Hepatocyte (in vitro differentiated cells): ENCODE measurements at regions not wholly inside any gene's neighbourhood (a gene's known extent, or its start where the extent isn't known, plus 50 kb on each side); places are given as distances from the start of the nearest gene placed in this dataset.
"Not testable (repeated sequence)": the region's sequence is repeated elsewhere in the genome, so short reads cannot be mapped to it uniquely, and the experiment has no call there.

Source experiments
- DNase-seq: peaks from one replicate; pipeline ENCODE4 v3.0.0-alpha.2; 2016; ENCODE audit warnings: low spot score
- H2AFZ ChIP-seq: fragments of 200-600 bp; sonication (generic); 2 replicates; pipeline ENCODE4 v1.6.0; 2016; ENCODE audit warnings: antibody characterized with exemption, mild to moderate bottlenecking
- H3K27ac ChIP-seq: fragments of 200-600 bp; sonication (generic); 2 replicates; pipeline ENCODE4 v1.5.1; 2016; ENCODE audit warnings: mild to moderate bottlenecking
- H3K27me3 ChIP-seq: fragments of 200-600 bp; sonication (generic); 2 replicates; pipeline ENCODE4 v1.6.1; 2016
- H3K36me3 ChIP-seq: fragments of 200-600 bp; sonication (generic); replicated peaks from 2 replicates; pipeline ENCODE4 v1.5.1; 2016; ENCODE audit warnings: low read depth; ENCODE audit not compliant: insufficient read depth
- H3K4me1 ChIP-seq: fragments of 200-600 bp; sonication (generic); 2 replicates; pipeline ENCODE4 v1.5.1; 2016; ENCODE audit warnings: mild to moderate bottlenecking, moderate library complexity; ENCODE audit not compliant: insufficient read depth
- H3K4me2 ChIP-seq: fragments of 200-600 bp; sonication (generic); 2 replicates; pipeline ENCODE4 v1.6.0; 2016
- H3K4me3 ChIP-seq: fragments of 200-600 bp; sonication (generic); 2 replicates; pipeline ENCODE4 v1.5.1; 2016; ENCODE audit warnings: mild to moderate bottlenecking
- H3K79me2 ChIP-seq: fragments of 200-600 bp; sonication (generic); 2 replicates; pipeline ENCODE4 v1.6.0; 2017; ENCODE audit warnings: mild to moderate bottlenecking
- H3K9me2 ChIP-seq: fragments of 200-600 bp; sonication (generic); replicated peaks from 2 replicates; pipeline ENCODE4 v1.6.0; 2017; ENCODE audit warnings: mild to moderate bottlenecking; ENCODE audit not compliant: insufficient read depth
- H3K9me3 ChIP-seq: fragments of 200-600 bp; sonication (generic); 2 replicates; pipeline ENCODE4 v1.5.1; 2016; ENCODE audit warnings: low read depth, mild to moderate bottlenecking
- H4K20me1 ChIP-seq: fragments of 200-600 bp; sonication (generic); 2 replicates; pipeline ENCODE4 v1.6.0; 2016; ENCODE audit warnings: mild to moderate bottlenecking; ENCODE audit not compliant: insufficient read depth, poor library complexity, severe bottlenecking
- CTCF ChIP-seq: fragments of 200-600 bp; sonication (generic); IDR thresholded peaks from 2 replicates; pipeline ENCODE4 v1.5.1; 2016; ENCODE audit warnings: antibody characterized with exemption, mild to moderate bottlenecking; ENCODE audit not compliant: poor library complexity
- EZH2 ChIP-seq: fragments of 200-600 bp; sonication (generic); IDR thresholded peaks from 2 replicates; pipeline ENCODE4 v1.6.1; 2016; ENCODE audit warnings: antibody characterized with exemption, mild to moderate bottlenecking, borderline replicate concordance
- EZH2phosphoT487 ChIP-seq: fragments of 200-600 bp; sonication (generic); IDR thresholded peaks from one replicate; pipeline ENCODE4 v1.6.1; 2018; ENCODE audit warnings: antibody characterized with exemption, mild to moderate bottlenecking, low read depth, moderate library complexity; ENCODE audit not compliant: unreplicated experiment, severe bottlenecking
- WGBS: methylation state at CpG from one replicate; pipeline ENCODE4 v1.1.6; 2016; ENCODE audit warnings: low lambda C conversion rate; ENCODE audit errors: missing lambda C conversion rate; 5-methylcytosine and 5-hydroxymethylcytosine counted together

GRCh38 chr5:153276151-153276550 is 214.3 kb upstream of the GRIA1 start:
- H3K4me1 ChIP-seq: no peaks in the 10 kb centered on the region
- TF ChIP-seq EZH2phosphoT487: no peak
- no peak for TF ChIP-seq CTCF
- TF ChIP-seq EZH2: no peak
- H3K27me3 ChIP-seq: no peaks in the 10 kb centered on the region
- WGBS: 48% methylated on average over 4 of the region's 4 CpGs
- no peaks in the 10 kb centered on the region for H3K9me3 ChIP-seq
- no peaks in the 10 kb centered on the region for H4K20me1 ChIP-seq
- no peaks in the 10 kb centered on the region for H3K9me2 ChIP-seq
- peak; percentile 75 for DNase-seq
- H3K36me3 ChIP-seq: no peaks in the 10 kb centered on the region
- no peak overlapping the region for H3K4me3 ChIP-seq
- no peak overlapping the region for H3K27ac ChIP-seq
- no peak overlapping the region for H2AFZ ChIP-seq
- H3K79me2 ChIP-seq: no peaks in the 10 kb centered on the region
- no peak overlapping the region for H3K4me2 ChIP-seq

GRCh38 chr5:153296251-153296844 is 194.1 kb upstream of the GRIA1 start:
- H3K4me1 ChIP-seq, H3K27me3 ChIP-seq, H3K27ac ChIP-seq, H3K79me2 ChIP-seq, DNase-seq, H3K4me2 ChIP-seq, H3K4me3 ChIP-seq, H4K20me1 ChIP-seq, H2AFZ ChIP-seq, H3K9me3 ChIP-seq, H3K9me2 ChIP-seq, H3K36me3 ChIP-seq: not testable (repeated sequence)
- no CpG with 5 or more reads among the region's 45 CpGs for WGBS

- Histone ChIP-seq H3K4me1 (no peaks in the 10 kb centered on the region), H3K4me3 (no peak overlapping the region), H3K9me2 (no peaks in the 10 kb centered on the region), H2AFZ (no peak overlapping the region), H4K20me1 (no peaks in the 10 kb centered on the region), H3K36me3 (no peaks in the 10 kb centered on the region), H3K9me3 (no peaks in the 10 kb centered on the region), H3K79me2 (no peaks in the 10 kb centered on the region), H3K4me2 (no peak overlapping the region), H3K27me3 (no peaks in the 10 kb centered on the region), H3K27ac (no peak overlapping the region)
- no peak for DNase-seq
- no peak for TF ChIP-seq CTCF
- TF ChIP-seq EZH2: no peak
- TF ChIP-seq EZH2phosphoT487: no peak
- 73% methylated on average over 4 of the region's 4 CpGs for WGBS
Observed at GRCh38 chr5:153299891-153300290, 190.6 kb upstream of the GRIA1 start.

GRCh38 chr5:153308282-153308681 is 182.2 kb upstream of the GRIA1 start:
- Histone ChIP-seq H3K9me3 (no peaks in the 10 kb centered on the region), H3K79me2 (no peaks in the 10 kb centered on the region), H3K36me3 (no peaks in the 10 kb centered on the region), H3K9me2 (no peaks in the 10 kb centered on the region), H3K4me3 (no peak overlapping the region), H3K4me2 (no peak overlapping the region), H3K27ac (no peak overlapping the region), H3K4me1 (no peaks in the 10 kb centered on the region), H3K27me3 (no peaks in the 10 kb centered on the region), H4K20me1 (no peaks in the 10 kb centered on the region), H2AFZ (no peak overlapping the region)
- TF ChIP-seq CTCF: no peak
- TF ChIP-seq EZH2phosphoT487: no peak
- no peak for TF ChIP-seq EZH2
- WGBS: 28% methylated on average over 1 of the region's 1 CpG
- DNase-seq: peak; percentile 45
